ENCODE measurements at regions not wholly inside any gene's neighbourhood (a gene's known extent, or its start where the extent isn't known, plus 50 kb on each side); places are given as distances from the start of the nearest gene placed in this dataset.

GRCh38 chr20:60700728-60701127 is 551.3 kb upstream of the CDH4 start:
- H3K4me3 ChIP-seq (ENCODE audit: low read length) = no peak overlapping the region
- no peak for TF ChIP-seq CTCF (conservative IDR thresholded peaks at IDR 0.05; ENCODE audit: low read length)
- DNase-seq (ENCODE audit: low read depth) = no peak

- no peak for TF ChIP-seq CTCF (conservative IDR thresholded peaks at IDR 0.05; ENCODE audit: low read length)
- no peak overlapping the region for H3K4me3 ChIP-seq (ENCODE audit: low read length)
- DNase-seq (ENCODE audit: low read depth) = no peak
These were observed 547.9 kb upstream of the CDH4 start for GRCh38 chr20:60704147-60704546.

GRCh38 chr20:60713396-60713795 is 538.7 kb upstream of the CDH4 start:
- no peak for TF ChIP-seq CTCF (conservative IDR thresholded peaks at IDR 0.05; ENCODE audit: low read length)
- H3K4me3 ChIP-seq (ENCODE audit: low read length) = no peak overlapping the region
- DNase-seq (ENCODE audit: low read depth) = no peak

GRCh38 chr20:60715172-60715571 is 536.9 kb upstream of the CDH4 start:
- H3K4me3 ChIP-seq (ENCODE audit: low read length) = no peak overlapping the region
- no peak for DNase-seq (ENCODE audit: low read depth)
- TF ChIP-seq CTCF (conservative IDR thresholded peaks at IDR 0.05; ENCODE audit: low read length) = no peak

GRCh38 chr20:60718743-60719480 is 533.1 kb upstream of the CDH4 start:
- DNase-seq (ENCODE audit: low read depth) = no peak

GRCh38 chr20:60725311-60725906 is 526.7 kb upstream of the CDH4 start:
- no peak overlapping the region for H3K4me3 ChIP-seq (ENCODE audit: low read length)
- no peak for DNase-seq (ENCODE audit: low read depth)
- TF ChIP-seq CTCF (conservative IDR thresholded peaks at IDR 0.05; ENCODE audit: low read length) = no peak

More at GRCh38 chr20:60718743-60719480, 533.1 kb upstream of the CDH4 start:
- no peak for TF ChIP-seq CTCF (conservative IDR thresholded peaks at IDR 0.05; ENCODE audit: low read length)
- no peak overlapping the region for H3K4me3 ChIP-seq (ENCODE audit: low read length)

GRCh38 chr20:60727425-60727824 is 524.6 kb upstream of the CDH4 start:
- no peak for DNase-seq (ENCODE audit: low read depth)
- TF ChIP-seq CTCF (conservative IDR thresholded peaks at IDR 0.05; ENCODE audit: low read length) = no peak
- H3K4me3 ChIP-seq (ENCODE audit: low read length) = no peak overlapping the region

Data from AG10803 (cell line).